Trophoblast cell (in vitro differentiated cells and primary cell): ENCODE measurements at regions not wholly inside any gene's neighbourhood (a gene's known extent, or its start where the extent isn't known, plus 50 kb on each side); places are given as distances from the start of the nearest gene placed in this dataset.

Experiments used
- DNase-seq, 2 donors: peaks; one replicate each; pipeline ENCODE4 v3.0.0-alpha.2; 2016
- H2AFZ ChIP-seq: 2 replicates; pipeline ENCODE4 v1.6.1; 2013; ENCODE audit warnings: low read length, moderate library complexity, mild to moderate bottlenecking; ENCODE audit not compliant: insufficient read depth, poor library complexity
- H2AK5ac ChIP-seq: 2 replicates; pipeline ENCODE4 v1.6.1; 2013; ENCODE audit warnings: mild to moderate bottlenecking, low read length
- H2BK120ac ChIP-seq: 2 replicates; pipeline ENCODE4 v1.6.1; 2013; ENCODE audit warnings: low read length, mild to moderate bottlenecking, moderate library complexity; ENCODE audit not compliant: insufficient read depth, poor library complexity
- H2BK12ac ChIP-seq: 2 replicates; pipeline ENCODE4 v1.6.1; 2013; ENCODE audit warnings: mild to moderate bottlenecking, low read length, moderate library complexity
- H2BK5ac ChIP-seq: 2 replicates; pipeline ENCODE4 v1.6.1; 2013; ENCODE audit warnings: low read length, low read depth, moderate library complexity, mild to moderate bottlenecking; ENCODE audit not compliant: poor library complexity
- H3K14ac ChIP-seq: 2 replicates; pipeline ENCODE4 v1.6.1; 2013; ENCODE audit warnings: mild to moderate bottlenecking, low read length
- H3K18ac ChIP-seq: 2 replicates; pipeline ENCODE4 v1.6.1; 2013; ENCODE audit warnings: mild to moderate bottlenecking, low read length
- H3K23ac ChIP-seq: 2 replicates; pipeline ENCODE4 v1.6.1; 2013; ENCODE audit warnings: low read length
- H3K27ac ChIP-seq: 2 replicates; pipeline ENCODE4 v1.5.1; 2013; ENCODE audit warnings: low read depth, mild to moderate bottlenecking, inconsistent platforms, low read length, moderate library complexity
- H3K27me3 ChIP-seq: 2 replicates; pipeline ENCODE4 v1.6.1; 2013; ENCODE audit warnings: inconsistent platforms, mild to moderate bottlenecking, low read length, moderate library complexity; ENCODE audit not compliant: insufficient read depth
- H3K36me3 ChIP-seq, 2 experiments: 1 replicate in 1 of 2; 2 replicates in 1 of 2; pipeline ENCODE4 v1.6.1; 2013; ENCODE audit warnings: low read length in 2 of 2, mild to moderate bottlenecking in 2 of 2, moderate library complexity in 1 of 2; ENCODE audit not compliant: insufficient read depth in 2 of 2, control insufficient read depth in 1 of 2
- H3K4ac ChIP-seq: 2 replicates; pipeline ENCODE4 v1.6.1; 2013; ENCODE audit warnings: low read depth, mild to moderate bottlenecking, low read length, moderate library complexity
- H3K4me1 ChIP-seq, 2 experiments: 1 replicate in 1 of 2; 2 replicates in 1 of 2; pipeline ENCODE4 v1.6.1; 2013; ENCODE audit warnings: low read length in 2 of 2, mild to moderate bottlenecking in 2 of 2, moderate library complexity in 1 of 2; ENCODE audit not compliant: insufficient read depth in 2 of 2, control insufficient read depth in 1 of 2
- H3K4me2 ChIP-seq: 2 replicates; pipeline ENCODE4 v1.6.1; 2013; ENCODE audit warnings: inconsistent platforms, mild to moderate bottlenecking, low read length, moderate library complexity
- H3K4me3 ChIP-seq: 2 replicates; pipeline ENCODE4 v1.5.1; 2013; ENCODE audit warnings: mild to moderate bottlenecking, low read depth, low read length, inconsistent platforms
- H3K79me1 ChIP-seq: one replicate; pipeline ENCODE4 v1.6.1; 2013; ENCODE audit warnings: low read length
- H3K79me2 ChIP-seq: 2 replicates; pipeline ENCODE4 v1.6.1; 2013; ENCODE audit warnings: low read length, mild to moderate bottlenecking; ENCODE audit not compliant: control insufficient read depth, insufficient read depth, poor library complexity
- H3K9ac ChIP-seq: 2 replicates; pipeline ENCODE4 v1.6.1; 2013; ENCODE audit warnings: mild to moderate bottlenecking, low read length
- H3K9me3 ChIP-seq: 2 replicates; pipeline ENCODE4 v1.6.1; 2013; ENCODE audit warnings: low read depth, mild to moderate bottlenecking, control low read depth, inconsistent platforms, low read length; ENCODE audit not compliant: insufficient read depth
- H4K12ac ChIP-seq: 2 replicates; pipeline ENCODE4 v1.6.1; 2013; ENCODE audit warnings: low read depth, mild to moderate bottlenecking, low read length, moderate library complexity
- H4K8ac ChIP-seq: 2 replicates; pipeline ENCODE4 v1.6.1; 2013; ENCODE audit warnings: low read depth, mild to moderate bottlenecking, low read length, moderate library complexity
- H4K91ac ChIP-seq: one replicate; pipeline ENCODE4 v1.6.1; 2013; ENCODE audit warnings: low read depth, mild to moderate bottlenecking, low read length, moderate library complexity
- WGBS: extraction: QIAGEN DNeasy Blood & Tissue Kit; methylation state at CpG from one replicate; pipeline ENCODE4 v1.1.7; 2013; ENCODE audit warnings: missing lambda C conversion rate; ENCODE audit not compliant: insufficient read length, insufficient coverage; ENCODE audit errors: extremely low coverage; 5-methylcytosine and 5-hydroxymethylcytosine counted together

DNA sequence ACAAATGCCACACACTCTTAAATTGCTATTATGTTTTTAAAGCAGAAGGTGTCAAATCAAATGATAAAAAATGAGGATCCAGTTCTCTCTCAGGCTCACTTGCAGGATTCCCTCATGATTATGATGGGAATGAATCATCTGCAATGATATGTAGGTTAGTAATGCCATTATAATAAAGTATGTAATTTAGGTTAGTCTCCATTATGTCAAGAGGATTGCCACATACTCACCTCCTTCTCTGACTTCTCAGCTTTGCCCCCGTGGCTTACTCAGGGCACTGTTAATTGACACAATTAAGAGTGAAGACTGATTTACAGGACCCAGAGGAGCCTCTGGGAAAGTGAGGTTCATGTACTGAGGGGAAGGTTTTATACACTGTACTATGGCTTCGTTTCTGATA, 591.7 kb upstream of the NRSN1 start:
- Histone ChIP-seq H4K91ac (no peak overlapping the region), H3K4me3 (no peak overlapping the region), H3K4ac (no peak overlapping the region), H4K12ac (no peak overlapping the region), H2BK12ac (no peak overlapping the region), H3K9ac (no peak overlapping the region), H3K27me3 (no peaks in the 10 kb centered on the region), H2BK5ac (no peak overlapping the region), H2AFZ (no peak overlapping the region), H3K4me1 (peaks cover 0 to 2% of the 10 kb centered on the region in 2 experiments), H3K9me3 (no peaks in the 10 kb centered on the region), H3K27ac (no peak overlapping the region), H3K4me2 (no peak overlapping the region), H3K18ac (no peak overlapping the region), H3K14ac (no peak overlapping the region), H2BK120ac (no peak overlapping the region), H2AK5ac (no peak overlapping the region), H4K8ac (no peak overlapping the region), H3K36me3 (no peaks in the 10 kb centered on the region), H3K23ac (no peak overlapping the region), H3K79me1 (no peaks in the 10 kb centered on the region), H3K79me2 (no peaks in the 10 kb centered on the region)
- DNase-seq = no peak
- WGBS = no CpG with 5 or more reads among the region's 2 CpGs

DNA sequence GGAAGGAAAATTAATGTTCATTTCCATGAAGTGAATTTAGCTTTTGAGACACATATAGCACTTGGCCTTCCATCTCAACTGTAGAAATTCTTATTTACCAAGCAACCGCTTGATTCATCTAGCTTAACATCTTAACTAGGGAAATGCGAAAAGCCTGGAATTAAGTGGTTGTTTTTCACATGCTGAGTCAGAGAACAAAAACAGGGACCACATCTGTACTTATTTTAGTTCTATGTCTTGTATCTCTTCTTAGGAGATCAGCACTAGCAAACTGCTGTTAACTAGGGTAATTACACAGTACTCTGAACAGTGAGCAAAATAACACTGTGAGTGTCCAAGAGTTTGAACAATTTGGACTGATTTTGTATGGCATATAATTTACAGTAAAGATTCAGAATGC, 590.9 kb upstream of the NRSN1 start:
- Histone ChIP-seq H3K27me3 (no peaks in the 10 kb centered on the region), H4K91ac (no peak overlapping the region), H3K9me3 (no peaks in the 10 kb centered on the region), H4K8ac (no peak overlapping the region), H2AFZ (no peak overlapping the region), H2AK5ac (no peak overlapping the region), H2BK12ac (no peak overlapping the region), H3K79me1 (no peaks in the 10 kb centered on the region), H2BK5ac (no peak overlapping the region), H3K18ac (no peak overlapping the region), H3K4ac (no peak overlapping the region), H3K27ac (no peak overlapping the region), H4K12ac (no peak overlapping the region), H2BK120ac (no peak overlapping the region), H3K79me2 (no peaks in the 10 kb centered on the region), H3K23ac (no peak overlapping the region), H3K36me3 (no peaks in the 10 kb centered on the region), H3K4me2 (no peak overlapping the region), H3K4me3 (no peak overlapping the region), H3K14ac (no peak overlapping the region), H3K4me1 (peaks cover 0 to 2% of the 10 kb centered on the region in 2 experiments), H3K9ac (no peak overlapping the region)
- no CpG with 5 or more reads among the region's 2 CpGs for WGBS
- no peak for DNase-seq

DNA sequence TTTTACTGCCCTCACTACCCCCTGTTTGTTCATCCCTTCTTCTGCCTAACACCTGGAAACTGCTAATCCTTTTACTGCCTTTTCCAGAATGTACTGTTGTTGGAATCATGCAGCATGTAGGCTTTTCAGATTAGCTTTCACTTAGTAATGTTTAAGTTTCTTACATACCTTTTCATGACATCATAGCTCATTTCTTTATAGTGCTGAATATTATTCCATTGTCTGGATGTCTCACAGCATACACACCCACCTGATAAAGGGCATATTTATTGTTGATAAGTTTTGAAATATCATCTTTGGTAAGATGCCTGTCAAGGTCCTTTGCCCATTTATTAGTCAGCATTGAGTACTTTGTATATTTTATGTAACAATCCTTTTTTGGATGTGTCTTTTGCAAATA, 588.2 kb upstream of the NRSN1 start:
- Histone ChIP-seq H3K4me3 (no peak overlapping the region), H3K4ac (no peak overlapping the region), H3K23ac (no peak overlapping the region), H4K12ac (no peak overlapping the region), H4K8ac (no peak overlapping the region), H3K9ac (no peak overlapping the region), H3K14ac (no peak overlapping the region), H3K79me2 (no peaks in the 10 kb centered on the region), H2AFZ (no peak overlapping the region), H3K79me1 (no peaks in the 10 kb centered on the region), H3K4me1 (peaks cover 0 to 2% of the 10 kb centered on the region in 2 experiments), H2BK120ac (no peak overlapping the region), H3K18ac (no peak overlapping the region), H3K27me3 (no peaks in the 10 kb centered on the region), H2BK5ac (no peak overlapping the region), H3K36me3 (no peaks in the 10 kb centered on the region), H2BK12ac (no peak overlapping the region), H3K9me3 (no peaks in the 10 kb centered on the region), H3K4me2 (no peak overlapping the region), H3K27ac (no peak overlapping the region), H2AK5ac (no peak overlapping the region), H4K91ac (no peak overlapping the region)
- DNase-seq = no peak

DNA sequence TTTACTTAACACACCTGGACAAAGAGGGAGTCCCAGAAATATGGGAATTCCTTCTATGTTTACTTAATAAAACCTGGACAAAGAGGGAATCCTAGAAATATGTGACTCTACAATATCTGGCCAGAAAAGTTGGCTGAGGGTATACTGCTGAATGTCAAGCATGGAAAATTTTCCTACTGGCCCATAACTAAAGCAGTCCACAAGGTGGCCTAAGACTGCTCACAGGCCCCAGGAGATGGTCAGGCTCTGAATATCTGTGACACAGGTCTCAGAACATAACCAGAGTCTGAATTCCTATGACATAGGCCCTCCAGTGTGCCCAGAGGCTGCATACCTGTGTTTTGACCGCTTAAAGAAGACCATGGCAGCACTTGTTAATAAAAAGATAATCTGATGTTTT, 578.2 kb upstream of the NRSN1 start:
- Histone ChIP-seq H4K12ac (no peak overlapping the region), H3K23ac (no peak overlapping the region), H2AK5ac (no peak overlapping the region), H3K9me3 (no peaks in the 10 kb centered on the region), H3K4me1 (no peaks in the 10 kb centered on the region), H2BK120ac (no peak overlapping the region), H3K4ac (no peak overlapping the region), H3K27ac (no peak overlapping the region), H4K8ac (no peak overlapping the region), H3K9ac (no peak overlapping the region), H3K14ac (no peak overlapping the region), H2BK5ac (no peak overlapping the region), H2BK12ac (no peak overlapping the region), H3K27me3 (no peaks in the 10 kb centered on the region), H3K4me3 (no peak overlapping the region), H3K36me3 (no peaks in the 10 kb centered on the region), H3K79me2 (no peaks in the 10 kb centered on the region), H4K91ac (no peak overlapping the region), H3K18ac (no peak overlapping the region), H3K4me2 (no peak overlapping the region), H3K79me1 (no peaks in the 10 kb centered on the region), H2AFZ (no peak overlapping the region)
- DNase-seq = peak; percentile 10 to 53
- no CpG with 5 or more reads among the region's 1 CpG for WGBS
